PC-3 (cell line): ENCODE measurements at regions not wholly inside any gene's neighbourhood (a gene's known extent, or its start where the extent isn't known, plus 50 kb on each side); places are given as distances from the start of the nearest gene placed in this dataset.

Experiments used
- ATAC-seq: fragments of 200-7000 bp; cut with Tn5 transposase; 2 replicates; pipeline ENCODE4 v1.9.1; 2020; ENCODE audit warnings: mild to moderate bottlenecking, moderate library complexity
- BruUV-seq: library from RNA; stranded (reverse); fragments of 400-500 nt; replicated peaks from 2 replicates; lab custom pipeline; 2021; lab: Mats Ljungman, UMichigan
- CTCF ChIA-PET: fragments of 300-600 bp; sonication (Branson Sonifier 250); formaldehyde crosslinking; loops from one replicate; lab custom pipeline; 2022; ENCODE audit warnings: antibody characterized with exemption; lab: Charles Lee
- POLR2A ChIA-PET: fragments of 300-600 bp; sonication (Branson Sonifier 250); formaldehyde crosslinking; loops from one replicate; lab custom pipeline; 2022; ENCODE audit warnings: antibody characterized with exemption; ENCODE audit not compliant: unreplicated experiment; lab: Charles Lee
- DNase-seq: peaks from one replicate; pipeline ENCODE4 v3.0.0-alpha.2; 2015
- H2AFZ ChIP-seq: fragments of 300-600 bp; sonication (generic); 2 replicates; pipeline ENCODE4 v1.6.0; 2016; ENCODE audit warnings: antibody characterized with exemption, low read length
- H3F3A ChIP-seq: fragments of 300-600 bp; sonication (generic); one replicate; pipeline ENCODE4 v1.6.0; 2017; ENCODE audit warnings: antibody characterized with exemption, low read length, control low read depth, mild to moderate bottlenecking; ENCODE audit not compliant: unreplicated experiment
- H3K27ac ChIP-seq: fragments of 300-600 bp; sonication (generic); 2 replicates; pipeline ENCODE4 v1.5.1; 2016; ENCODE audit warnings: mild to moderate bottlenecking, low read length
- H3K27me3 ChIP-seq: fragments of 300-600 bp; sonication (generic); 2 replicates; pipeline ENCODE4 v1.6.1; 2016; ENCODE audit warnings: low read length, mixed read lengths
- H3K36me3 ChIP-seq: fragments of 300-600 bp; sonication (generic); 2 replicates; pipeline ENCODE4 v1.6.1; 2016; ENCODE audit warnings: low read depth, mixed run types, low read length, mixed read lengths
- H3K4me1 ChIP-seq: fragments of 300-600 bp; sonication (generic); 2 replicates; pipeline ENCODE4 v1.5.1; 2016; ENCODE audit warnings: low read length; ENCODE audit not compliant: insufficient read depth
- H3K4me2 ChIP-seq: fragments of 300-600 bp; sonication (generic); 2 replicates; pipeline ENCODE4 v1.6.0; 2016; ENCODE audit warnings: low read length
- H3K4me3 ChIP-seq: fragments of 300-600 bp; sonication (generic); 2 replicates; pipeline ENCODE4 v1.5.1; 2016; ENCODE audit warnings: mild to moderate bottlenecking, low read length, mixed read lengths
- H3K79me2 ChIP-seq: fragments of 300-600 bp; sonication (generic); 2 replicates; pipeline ENCODE4 v1.6.1; 2017; ENCODE audit warnings: low read length, mixed read lengths
- H3K9ac ChIP-seq: fragments of 300-600 bp; sonication (generic); 2 replicates; pipeline ENCODE4 v1.6.0; 2016; ENCODE audit warnings: mild to moderate bottlenecking, low read length
- H3K9me2 ChIP-seq: fragments of 300-600 bp; sonication (generic); replicated peaks from 2 replicates; pipeline ENCODE4 v1.6.1; 2016; ENCODE audit warnings: mixed run types, low read length, mixed read lengths
- H3K9me3 ChIP-seq: fragments of 300-600 bp; sonication (generic); 2 replicates; pipeline ENCODE4 v1.6.1; 2016; ENCODE audit warnings: low read length, mixed read lengths
- H4K20me1 ChIP-seq: fragments of 300-600 bp; sonication (generic); 2 replicates; pipeline ENCODE4 v1.6.1; 2016; ENCODE audit warnings: low read length, mixed read lengths
- EZH2 ChIP-seq: fragments of 300-600 bp; sonication (generic); IDR thresholded peaks from one replicate; pipeline ENCODE4 v1.6.1; 2017; ENCODE audit warnings: antibody characterized with exemption, mild to moderate bottlenecking, low read length; ENCODE audit not compliant: unreplicated experiment
- EZH2phosphoT487 ChIP-seq: fragments of 300-600 bp; sonication (generic); IDR thresholded peaks from 2 replicates; pipeline ENCODE4 v1.6.1; 2018; ENCODE audit warnings: mild to moderate bottlenecking, antibody characterized with exemption, low read length, borderline replicate concordance
- intact Hi-C: fragments of 100-400 bp; cut with micrococcal nuclease; formaldehyde crosslinking; loops from 2 replicates; pipeline ENCODE4 v1.9.0; 2023
- TF ChIP-seq, protein P1 (sequence below): fragments of 300-600 bp; sonication (generic); conservative IDR thresholded peaks from 2 replicates; pipeline ENCODE4 v1.5.1; 2017; ENCODE audit warnings: antibody characterized with exemption, low read depth, mild to moderate bottlenecking, low read length

DNA sequence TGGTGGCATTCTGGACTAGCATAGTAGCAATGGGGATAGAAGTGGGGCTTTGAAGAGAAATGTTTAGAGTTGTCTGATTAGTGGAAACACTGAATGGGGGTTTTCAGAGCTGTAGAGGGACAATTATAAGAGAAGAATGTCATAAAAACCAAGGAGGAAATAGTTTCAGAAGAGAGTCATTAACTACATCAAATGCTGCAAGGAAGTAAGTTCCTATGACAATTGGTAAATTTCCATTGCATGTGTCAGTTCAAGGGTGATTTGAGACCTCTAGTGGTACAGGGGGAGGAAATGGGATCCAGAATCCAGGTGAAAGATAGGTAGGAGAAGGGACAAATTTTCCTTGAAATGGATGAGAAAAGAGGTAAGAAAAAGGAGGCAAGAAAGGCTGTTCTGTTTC lies 68.3 kb upstream of the TBC1D5 start:
- H2AFZ ChIP-seq: peak overlapping the region; percentile 6; the same call in 1 of the 2 replicates
- ChIA-PET CTCF (interaction anchor here (0.5 to 0.7 kb wide), 2 partner anchors 10 to 32 kb away, joined by 7 to 14 read pairs; no protein-coding TSS in a partner anchor), POLR2A (no interaction called here)
- no peaks in the 10 kb centered on the region for H3K27me3 ChIP-seq
- H4K20me1 ChIP-seq: no peaks in the 10 kb centered on the region
- H3K4me2 ChIP-seq: peak overlapping the region; percentile 12
- no peaks in the 10 kb centered on the region for H3K9me3 ChIP-seq
- no peaks in the 10 kb centered on the region for H3K79me2 ChIP-seq
- DNase-seq (peak; percentile 83), ATAC-seq (peak; percentile 62)
- no peaks in the 10 kb centered on the region for H3K36me3 ChIP-seq
- TF ChIP-seq EZH2 (no peak), EZH2phosphoT487 (no peak)
- TF ChIP-seq, protein P1, sequence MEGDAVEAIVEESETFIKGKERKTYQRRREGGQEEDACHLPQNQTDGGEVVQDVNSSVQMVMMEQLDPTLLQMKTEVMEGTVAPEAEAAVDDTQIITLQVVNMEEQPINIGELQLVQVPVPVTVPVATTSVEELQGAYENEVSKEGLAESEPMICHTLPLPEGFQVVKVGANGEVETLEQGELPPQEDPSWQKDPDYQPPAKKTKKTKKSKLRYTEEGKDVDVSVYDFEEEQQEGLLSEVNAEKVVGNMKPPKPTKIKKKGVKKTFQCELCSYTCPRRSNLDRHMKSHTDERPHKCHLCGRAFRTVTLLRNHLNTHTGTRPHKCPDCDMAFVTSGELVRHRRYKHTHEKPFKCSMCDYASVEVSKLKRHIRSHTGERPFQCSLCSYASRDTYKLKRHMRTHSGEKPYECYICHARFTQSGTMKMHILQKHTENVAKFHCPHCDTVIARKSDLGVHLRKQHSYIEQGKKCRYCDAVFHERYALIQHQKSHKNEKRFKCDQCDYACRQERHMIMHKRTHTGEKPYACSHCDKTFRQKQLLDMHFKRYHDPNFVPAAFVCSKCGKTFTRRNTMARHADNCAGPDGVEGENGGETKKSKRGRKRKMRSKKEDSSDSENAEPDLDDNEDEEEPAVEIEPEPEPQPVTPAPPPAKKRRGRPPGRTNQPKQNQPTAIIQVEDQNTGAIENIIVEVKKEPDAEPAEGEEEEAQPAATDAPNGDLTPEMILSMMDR: peak; percentile 68
- no peak overlapping the region for H3K4me3 ChIP-seq
- intact Hi-C loops: loop anchor here (1.0 kb wide), 2 partner anchors 31 to 68 kb away; partner anchors contain the start of gene TBC1D5
- H3K9me2 ChIP-seq: no peaks in the 10 kb centered on the region
- no peaks in the 10 kb centered on the region for H3F3A ChIP-seq
- no peak overlapping the region for H3K9ac ChIP-seq
- no TSS peak for BruUV-seq
- H3K4me1 ChIP-seq: peaks cover 40% of the 10 kb centered on the region
- H3K27ac ChIP-seq: peak overlapping the region; percentile 50

GRCh38 chr3:17808994-17809393 lies 66.6 kb upstream of the TBC1D5 start:
- no peaks in the 10 kb centered on the region for H3F3A ChIP-seq
- POLR2A ChIA-PET: no interaction called here
- no peak overlapping the region for H3K4me2 ChIP-seq
- peak; percentile 64 for DNase-seq
- peak; percentile 12; the same call in 1 of the 2 replicates for ATAC-seq
- H3K9me3 ChIP-seq: no peaks in the 10 kb centered on the region
- H3K27ac ChIP-seq: no peak overlapping the region
- H3K9me2 ChIP-seq: no peaks in the 10 kb centered on the region
- no peak for TF ChIP-seq EZH2
- TF ChIP-seq, protein P1: no peak
- no peak for TF ChIP-seq EZH2phosphoT487
- H4K20me1 ChIP-seq: no peaks in the 10 kb centered on the region
- no peak overlapping the region for H3K9ac ChIP-seq
- H3K4me1 ChIP-seq: peaks cover 40% of the 10 kb centered on the region
- no peak overlapping the region for H3K4me3 ChIP-seq
- no peaks in the 10 kb centered on the region for H3K79me2 ChIP-seq
- no peaks in the 10 kb centered on the region for H3K36me3 ChIP-seq
- BruUV-seq: no TSS peak
- H2AFZ ChIP-seq: no peak overlapping the region
- CTCF ChIA-PET: no interaction called here
- intact Hi-C loops: loop anchor here (10.0 kb wide), 1 partner anchor 1824 kb away; no protein-coding TSS in a partner anchor
- H3K27me3 ChIP-seq: no peaks in the 10 kb centered on the region

DNA sequence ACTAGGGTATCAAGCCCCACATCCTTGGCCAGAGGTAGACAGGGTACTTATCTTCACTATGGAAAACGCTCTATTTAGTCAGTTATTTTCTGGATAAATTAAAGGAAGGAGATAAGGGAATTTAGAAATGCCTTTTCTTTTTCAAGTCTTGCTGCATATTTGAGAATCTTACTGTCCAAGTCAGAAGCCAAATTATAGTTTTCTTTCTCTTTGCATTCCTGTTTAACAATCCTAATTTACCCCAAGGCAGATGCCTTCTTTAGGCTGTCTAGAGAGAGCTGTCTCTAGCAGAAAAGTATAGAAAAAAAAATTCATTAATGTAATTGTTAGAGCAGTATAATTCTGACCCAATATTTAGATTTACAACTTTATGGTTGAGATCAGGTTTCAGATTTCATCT lies 64.4 kb upstream of the TBC1D5 start:
- ChIA-PET POLR2A (no interaction called here), CTCF (no interaction called here)
- H3K27me3 ChIP-seq: no peaks in the 10 kb centered on the region
- ATAC-seq (no peak), DNase-seq (no peak)
- H3K9me3 ChIP-seq: no peaks in the 10 kb centered on the region
- H3K79me2 ChIP-seq: no peaks in the 10 kb centered on the region
- no peak overlapping the region for H3K9ac ChIP-seq
- no peaks in the 10 kb centered on the region for H3K36me3 ChIP-seq
- TF ChIP-seq EZH2phosphoT487 (no peak), EZH2 (no peak)
- TF ChIP-seq, protein P1: no peak
- H3K27ac ChIP-seq: no peak overlapping the region
- H3K4me3 ChIP-seq: no peak overlapping the region
- H3K4me2 ChIP-seq: no peak overlapping the region
- no peaks in the 10 kb centered on the region for H4K20me1 ChIP-seq
- no peak overlapping the region for H2AFZ ChIP-seq
- BruUV-seq: no TSS peak
- intact Hi-C loops: loop anchor here (10.0 kb wide), 1 partner anchor 1822 kb away; no protein-coding TSS in a partner anchor
- no peaks in the 10 kb centered on the region for H3K9me2 ChIP-seq
- H3F3A ChIP-seq: no peaks in the 10 kb centered on the region
- H3K4me1 ChIP-seq: peaks cover 39% of the 10 kb centered on the region
